Keratinocyte (primary cell): ENCODE measurements at regions not wholly inside any gene's neighbourhood (a gene's known extent, or its start where the extent isn't known, plus 50 kb on each side); places are given as distances from the start of the nearest gene placed in this dataset.

Experiments used
- DNase-seq: peaks from one replicate; pipeline ENCODE4 v3.0.0-alpha.2; 2011; ENCODE audit warnings: low read depth, missing footprints, low spot score
- FAIRE-seq: peaks from 2 replicates; lab custom pipeline; 2011; peaks lifted over from hg19 to GRCh38; lab: Jason Lieb, UNC
- H2AFZ ChIP-seq: 2 replicates; pipeline ENCODE4 v1.6.0; 2012; ENCODE audit warnings: low read length, control low read depth, inconsistent platforms; ENCODE audit not compliant: control insufficient read depth
- H3K27ac ChIP-seq: 2 replicates; pipeline ENCODE4 v1.5.1; 2011; ENCODE audit warnings: low read length; ENCODE audit not compliant: control insufficient read depth, insufficient read depth
- H3K27me3 ChIP-seq: 3 replicates; pipeline ENCODE4 v1.6.0; 2011; ENCODE audit warnings: low read length; ENCODE audit not compliant: control insufficient read depth, insufficient read depth; ENCODE audit errors: extremely low read depth
- H3K36me3 ChIP-seq, 2 experiments: 2 replicates in 1 of 2; 3 replicates in 1 of 2; pipeline ENCODE4 v1.5.1; 2011; ENCODE audit warnings: low read length in 2 of 2, mild to moderate bottlenecking in 1 of 2; ENCODE audit not compliant: control insufficient read depth in 2 of 2, insufficient read depth in 2 of 2; ENCODE audit errors: extremely low read depth in 1 of 2
- H3K4me1 ChIP-seq: 3 replicates; pipeline ENCODE4 v1.5.1; 2011; ENCODE audit warnings: low read length; ENCODE audit not compliant: control insufficient read depth, insufficient read depth; ENCODE audit errors: extremely low read depth
- H3K4me2 ChIP-seq: 3 replicates; pipeline ENCODE4 v1.6.0; 2011; ENCODE audit warnings: low read depth, low read length; ENCODE audit not compliant: control insufficient read depth, insufficient read depth; ENCODE audit errors: extremely low read depth
- H3K4me3 ChIP-seq, 3 experiments: fragments of 200-600 bp in 1 of 3; sonication (generic) in 1 of 3; 2 replicates in 2 of 3; 3 replicates in 1 of 3; pipeline ENCODE4 v1.5.1; 2011 to 2016; ENCODE audit warnings: low read length in 3 of 3, mild to moderate bottlenecking in 3 of 3, control low read depth in 2 of 3, inconsistent platforms in 1 of 3, low read depth in 1 of 3, mixed read lengths in 1 of 3, mixed run types in 1 of 3, moderate library complexity in 1 of 3; ENCODE audit not compliant: control insufficient read depth in 2 of 3, insufficient read depth in 2 of 3; ENCODE audit errors: extremely low read depth in 1 of 3
- H3K79me2 ChIP-seq: 2 replicates; pipeline ENCODE4 v1.6.0; 2012; ENCODE audit warnings: low read length; ENCODE audit not compliant: control insufficient read depth, insufficient read depth
- H3K9ac ChIP-seq: 3 replicates; pipeline ENCODE4 v1.6.0; 2011; ENCODE audit warnings: low read length; ENCODE audit not compliant: control insufficient read depth, insufficient read depth; ENCODE audit errors: extremely low read depth
- H3K9me1 ChIP-seq: 3 replicates; pipeline ENCODE4 v1.6.0; 2011; ENCODE audit warnings: low read length; ENCODE audit not compliant: control insufficient read depth, insufficient read depth; ENCODE audit errors: extremely low read depth
- H3K9me3 ChIP-seq: 2 replicates; pipeline ENCODE4 v1.5.1; 2012; ENCODE audit warnings: low read depth, low read length; ENCODE audit not compliant: control insufficient read depth
- H4K20me1 ChIP-seq: 3 replicates; pipeline ENCODE4 v1.6.0; 2011; ENCODE audit warnings: low read length; ENCODE audit not compliant: control insufficient read depth, insufficient read depth; ENCODE audit errors: extremely low read depth
- CTCF ChIP-seq, 3 experiments: IDR thresholded peaks in 1 of 3; conservative IDR thresholded peaks in 1 of 3; optimal IDR thresholded peaks in 1 of 3; 2 replicates in 2 of 3; 3 replicates in 1 of 3; pipeline versions ENCODE3 to v1.5.1; 2011; ENCODE audit warnings: low read length in 3 of 3, mild to moderate bottlenecking in 3 of 3, moderate library complexity in 2 of 3, control low read depth in 1 of 3, inconsistent platforms in 1 of 3; ENCODE audit not compliant: insufficient read depth in 2 of 3; ENCODE audit errors: extremely low read depth in 1 of 3
- EZH2 ChIP-seq: IDR thresholded peaks from one replicate; pipeline ENCODE4 v1.6.1; 2012; ENCODE audit warnings: inconsistent platforms, mild to moderate bottlenecking, low read length, moderate library complexity
- dilution Hi-C: fragments of 300-500 bp; cut with MboI; formaldehyde crosslinking; loops from one replicate; pipeline ENCODE4 v1.7.0; 2020; ENCODE audit warnings: low sequenced_read_pairs; ENCODE audit not compliant: extremely low pct_ligation_motif_present

DNA sequence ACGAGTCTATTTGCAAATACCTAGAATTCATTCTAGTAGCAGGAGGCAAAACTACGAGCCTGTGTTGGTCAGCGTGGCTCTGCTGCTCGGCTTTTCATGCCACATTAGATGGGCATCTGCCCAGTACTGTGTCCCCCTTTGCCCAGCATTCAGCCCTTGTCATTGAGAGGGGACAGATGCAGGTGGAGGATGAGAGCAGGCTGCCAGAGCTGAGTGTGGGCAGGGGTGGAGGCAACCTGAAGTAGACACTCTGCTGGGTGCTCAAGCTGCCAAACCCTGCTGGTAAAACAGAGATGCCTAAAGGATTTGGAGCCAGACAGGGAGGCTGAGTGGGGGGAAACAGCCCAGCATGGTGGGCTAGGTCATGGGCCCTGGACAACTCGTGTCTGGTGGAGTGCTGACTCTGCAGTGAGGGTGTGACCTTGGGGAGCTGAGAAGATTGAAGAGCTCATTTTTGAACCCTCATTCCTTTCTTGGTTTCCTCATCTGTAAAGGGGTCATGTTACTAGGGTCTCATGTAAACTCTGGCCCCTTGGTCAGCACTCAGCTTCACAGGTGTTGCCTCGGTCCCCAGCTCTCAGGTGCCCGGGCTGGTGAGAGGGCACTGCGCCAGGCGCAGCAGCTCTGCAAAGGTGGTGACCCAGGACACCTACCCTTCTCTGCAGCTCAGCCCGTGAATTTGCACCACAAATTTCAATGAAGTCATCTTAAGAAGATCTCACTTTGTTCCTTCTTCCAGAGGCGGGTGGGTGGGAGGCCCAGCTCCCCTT, 64.2 kb upstream of the BHLHE23 start:
- dilution Hi-C loops, result no loop called here
- no peak overlapping the region for H3K9ac ChIP-seq
- H3K79me2 ChIP-seq, result no peaks in the 10 kb centered on the region
- no peaks in the 10 kb centered on the region for H3K9me3 ChIP-seq
- peaks cover 28% of the 10 kb centered on the region for H3K27me3 ChIP-seq
- H2AFZ ChIP-seq, result no peak overlapping the region
- TF ChIP-seq CTCF (optimal IDR thresholded peaks at IDR 0.05 in 1 of 3, IDR thresholded peaks at IDR 0.05 in 1 of 3, conservative IDR thresholded peaks at IDR 0.05 in 1 of 3; ENCODE audit: extremely low read depth in 1 of 3, insufficient read depth in 2 of 3, low read length in 3 of 3) (no peak), EZH2 (no peak)
- no peak for FAIRE-seq
- H3K4me2 ChIP-seq, result no peak overlapping the region
- no peaks in the 10 kb centered on the region for H4K20me1 ChIP-seq
- no peak overlapping the region for H3K27ac ChIP-seq
- no peak for DNase-seq
- H3K36me3 ChIP-seq, result no peaks in the 10 kb centered on the region
- no peak overlapping the region for H3K4me3 ChIP-seq
- no peaks in the 10 kb centered on the region for H3K9me1 ChIP-seq
- H3K4me1 ChIP-seq, result no peaks in the 10 kb centered on the region

GRCh38 chr20:63070301-63070625, 63.5 kb upstream of the BHLHE23 start:
- Histone ChIP-seq H3K4me2 (no peak overlapping the region), H3K9ac (no peak overlapping the region), H3K9me3 (no peaks in the 10 kb centered on the region), H3K4me3 (no peak overlapping the region), H3K27me3 (peaks cover 28% of the 10 kb centered on the region), H3K4me1 (no peaks in the 10 kb centered on the region), H3K36me3 (no peaks in the 10 kb centered on the region), H3K9me1 (no peaks in the 10 kb centered on the region), H3K79me2 (no peaks in the 10 kb centered on the region), H4K20me1 (no peaks in the 10 kb centered on the region), H2AFZ (no peak overlapping the region), H3K27ac (no peak overlapping the region)
- FAIRE-seq, result no peak
- dilution Hi-C loops, result no loop called here
- TF ChIP-seq CTCF (optimal IDR thresholded peaks at IDR 0.05 in 1 of 3, IDR thresholded peaks at IDR 0.05 in 1 of 3, conservative IDR thresholded peaks at IDR 0.05 in 1 of 3; ENCODE audit: extremely low read depth in 1 of 3, insufficient read depth in 2 of 3, low read length in 3 of 3), result no peak
- no peak for TF ChIP-seq EZH2
- DNase-seq, result no peak
